Prostate gland (tissue), 2 donors: ENCODE measurements at regions not wholly inside any gene's neighbourhood (a gene's known extent, or its start where the extent isn't known, plus 50 kb on each side); places are given as distances from the start of the nearest gene placed in this dataset.

Experiments
- DNase-seq: peaks from one replicate; pipeline ENCODE4 v3.0.0-alpha.2; 2019; ENCODE audit warnings: low spot score
- H3K27ac ChIP-seq, 2 donors: fragments of 200-600 bp; sonication (generic); 2 replicates each; pipeline ENCODE4 v1.5.1; 2017 to 2019
- H3K27me3 ChIP-seq: fragments of 200-600 bp; sonication (generic); replicated peaks from 2 replicates; pipeline ENCODE4 v1.5.1; 2019; ENCODE audit not compliant: insufficient read depth
- H3K36me3 ChIP-seq, 2 donors: fragments of 200-600 bp; sonication (generic); 1 replicate in 1 of 2; 2 replicates in 1 of 2; pipeline versions ENCODE4 v1.5.1 to v1.8.1; 2017 to 2019
- H3K4me1 ChIP-seq: fragments of 200-600 bp; sonication (generic); replicated peaks from 2 replicates; pipeline ENCODE4 v1.5.1; 2019
- H3K4me3 ChIP-seq, 2 donors: fragments of 200-600 bp; sonication (generic); 2 replicates each; pipeline ENCODE4 v1.5.1; 2017 to 2019
- H3K9me3 ChIP-seq: fragments of 200-600 bp; sonication (generic); 2 replicates; pipeline ENCODE4 v1.5.1; 2017
- POLR2A ChIP-seq: fragments of 450-650 bp; IDR thresholded peaks from one replicate; pipeline ENCODE4 v1.6.1; 2016; ENCODE audit warnings: antibody characterized with exemption, mild to moderate bottlenecking
- POLR2AphosphoS5 ChIP-seq: sonication (generic); formaldehyde crosslinking; IDR thresholded peaks from one replicate; pipeline ENCODE4 v1.6.1; 2017; ENCODE audit warnings: antibody characterized with exemption
- WGBS: methylation state at CpG from one replicate; pipeline ENCODE4 v1.1.5; 2018; 5-methylcytosine and 5-hydroxymethylcytosine counted together
- intact Hi-C: fragments of 100-400 bp; cut with DNase I; formaldehyde crosslinking; loops from one replicate; pipeline ENCODE4 v1.14.2; 2022
- TF ChIP-seq, protein P1 (sequence below), 4 experiments: fragments of 200-600 bp in 2 of 4; fragments of 450-650 bp in 2 of 4; sonication (generic) in 2 of 4; IDR thresholded peaks; 1 replicate in 3 of 4; 2 replicates in 1 of 4; pipeline ENCODE4 v1.5.1; 2016 to 2019; ENCODE audit warnings: antibody characterized with exemption in 4 of 4, mild to moderate bottlenecking in 2 of 4, moderate library complexity in 2 of 4

- intact Hi-C loops, result loop anchor here (1.0 to 2.0 kb wide), 2 partner anchors 71 to 118 kb away; partner anchors contain the start of gene GOLIM4
- H3K27ac ChIP-seq, result no peak overlapping the region
- peak; percentile 63 for DNase-seq
- 8% methylated on average over 6 of the region's 6 CpGs for WGBS
- H3K4me1 ChIP-seq, result no peaks in the 10 kb centered on the region
- H3K27me3 ChIP-seq, result no peaks in the 10 kb centered on the region
- H3K36me3 ChIP-seq, result no peaks in the 10 kb centered on the region
- H3K9me3 ChIP-seq, result no peaks in the 10 kb centered on the region
- H3K4me3 ChIP-seq, result no peak overlapping the region
- TF ChIP-seq, protein P1, sequence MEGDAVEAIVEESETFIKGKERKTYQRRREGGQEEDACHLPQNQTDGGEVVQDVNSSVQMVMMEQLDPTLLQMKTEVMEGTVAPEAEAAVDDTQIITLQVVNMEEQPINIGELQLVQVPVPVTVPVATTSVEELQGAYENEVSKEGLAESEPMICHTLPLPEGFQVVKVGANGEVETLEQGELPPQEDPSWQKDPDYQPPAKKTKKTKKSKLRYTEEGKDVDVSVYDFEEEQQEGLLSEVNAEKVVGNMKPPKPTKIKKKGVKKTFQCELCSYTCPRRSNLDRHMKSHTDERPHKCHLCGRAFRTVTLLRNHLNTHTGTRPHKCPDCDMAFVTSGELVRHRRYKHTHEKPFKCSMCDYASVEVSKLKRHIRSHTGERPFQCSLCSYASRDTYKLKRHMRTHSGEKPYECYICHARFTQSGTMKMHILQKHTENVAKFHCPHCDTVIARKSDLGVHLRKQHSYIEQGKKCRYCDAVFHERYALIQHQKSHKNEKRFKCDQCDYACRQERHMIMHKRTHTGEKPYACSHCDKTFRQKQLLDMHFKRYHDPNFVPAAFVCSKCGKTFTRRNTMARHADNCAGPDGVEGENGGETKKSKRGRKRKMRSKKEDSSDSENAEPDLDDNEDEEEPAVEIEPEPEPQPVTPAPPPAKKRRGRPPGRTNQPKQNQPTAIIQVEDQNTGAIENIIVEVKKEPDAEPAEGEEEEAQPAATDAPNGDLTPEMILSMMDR (IDR thresholded peaks at IDR 0.05), result peak; percentile 42 to 89 (median 80)
- peak; percentile 61 for TF ChIP-seq POLR2AphosphoS5
- TF ChIP-seq POLR2A, result no peak
These were observed 69.9 kb upstream of the GOLIM4 start for GRCh38 chr3:168165390-168166269.

- intact Hi-C loops, result no loop called here
- no peaks in the 10 kb centered on the region for H3K9me3 ChIP-seq
- no peaks in the 10 kb centered on the region for H3K27me3 ChIP-seq
- DNase-seq, result peak; percentile 35
- H3K27ac ChIP-seq, result peak overlapping the region in 1 of 2 donors; percentile 15
- 17% methylated on average over 1 of the region's 1 CpG for WGBS
- TF ChIP-seq POLR2A (no peak), POLR2AphosphoS5 (peak; percentile 65)
- TF ChIP-seq, protein P1 (IDR thresholded peaks at IDR 0.05), result no peak
- H3K36me3 ChIP-seq, result no peaks in the 10 kb centered on the region
- no peaks in the 10 kb centered on the region for H3K4me1 ChIP-seq
- H3K4me3 ChIP-seq, result no peak overlapping the region
These were observed 66.4 kb upstream of the GOLIM4 start for GRCh38 chr3:168162172-168162571.

DNA sequence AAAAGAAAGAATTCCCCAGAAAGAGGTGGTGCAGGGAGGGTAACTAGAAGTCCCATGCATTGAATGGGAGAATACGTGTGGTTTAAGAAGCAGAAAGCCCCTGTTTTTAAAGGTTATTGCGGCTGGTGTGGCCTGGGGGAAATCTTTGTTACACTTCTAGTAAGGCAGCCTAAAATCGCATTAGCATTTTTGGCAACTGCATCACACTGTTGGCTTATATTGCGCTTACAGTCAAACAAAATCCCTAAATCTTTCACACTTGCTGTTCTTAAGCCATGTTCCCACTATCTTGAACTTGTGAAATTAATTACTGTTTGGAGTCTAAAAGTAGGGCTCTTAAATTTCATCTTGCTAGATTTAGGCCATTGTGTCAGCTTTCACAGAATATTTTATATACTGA, 66.0 kb upstream of the GOLIM4 start:
- TF ChIP-seq POLR2AphosphoS5, result no peak
- TF ChIP-seq POLR2A, result no peak
- TF ChIP-seq, protein P1 (IDR thresholded peaks at IDR 0.05), result no peak
- no peaks in the 10 kb centered on the region for H3K36me3 ChIP-seq
- H3K4me1 ChIP-seq, result no peaks in the 10 kb centered on the region
- DNase-seq, result no peak
- 26% methylated on average over 4 of the region's 4 CpGs for WGBS
- intact Hi-C loops, result no loop called here
- H3K4me3 ChIP-seq, result no peak overlapping the region
- H3K27me3 ChIP-seq, result no peaks in the 10 kb centered on the region
- no peaks in the 10 kb centered on the region for H3K9me3 ChIP-seq
- H3K27ac ChIP-seq, result peak overlapping the region in 1 of 2 donors; percentile 15

- no peak overlapping the region for H3K27ac ChIP-seq
- no peaks in the 10 kb centered on the region for H3K27me3 ChIP-seq
- H3K36me3 ChIP-seq, result no peaks in the 10 kb centered on the region
- no peaks in the 10 kb centered on the region for H3K9me3 ChIP-seq
- DNase-seq, result no peak
- intact Hi-C loops, result no loop called here
- H3K4me3 ChIP-seq, result no peak overlapping the region
- WGBS, result 96% methylated on average over 2 of the region's 2 CpGs
- TF ChIP-seq, protein P1 (IDR thresholded peaks at IDR 0.05), result no peak
- TF ChIP-seq POLR2AphosphoS5, result no peak
- no peaks in the 10 kb centered on the region for H3K4me1 ChIP-seq
These were observed 62.2 kb upstream of the GOLIM4 start for GRCh38 chr3:168157903-168158302.
